ENCODE measurements at regions not wholly inside any gene's neighbourhood (a gene's known extent, or its start where the extent isn't known, plus 50 kb on each side); places are given as distances from the start of the nearest gene placed in this dataset.

DNA sequence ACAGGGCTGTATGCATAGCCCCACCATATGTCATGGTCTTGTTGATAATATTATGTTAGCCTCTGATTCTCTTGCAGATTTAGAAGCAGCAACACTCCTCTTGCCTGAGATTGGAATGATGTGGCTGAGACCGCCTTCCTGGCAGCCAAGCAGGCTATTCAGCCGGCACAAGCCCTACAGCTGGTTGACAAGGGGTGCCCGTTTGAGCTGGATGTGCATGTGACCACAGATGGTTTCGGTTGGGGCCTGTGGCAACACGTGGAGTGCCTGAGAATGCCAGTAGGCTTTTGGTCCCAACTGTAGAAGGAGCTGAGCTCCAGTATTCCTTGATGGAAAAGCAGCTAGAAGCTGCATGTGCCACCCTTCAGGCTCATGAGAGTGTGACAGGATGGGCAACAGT is 303.6 kb upstream of the POU3F2 start:
- ChIA-PET POLR2A (no interaction called here), CTCF (no interaction called here), RAD21 (ENCODE audit: low non-redundant PET in 1 of 2, low total read pairs in 2 of 2, uncharacterized antibody in 2 of 2, unreplicated experiment in 2 of 2) (no interaction called here)
- H3K4me1 ChIP-seq (ENCODE audit: control insufficient read depth in 1 of 2, insufficient read depth in 2 of 2, low read length in 2 of 2) = no peaks in the 10 kb centered on the region
- intact Hi-C loops (cut with micrococcal nuclease) = no loop called here
- H3K27me3 ChIP-seq (ENCODE audit: insufficient read depth, low read length) = 0 out of 2 replicates have a peak, but pooled peaks cover 2% of the 10 kb centered on the region
- no TSS peak for BruUV-seq (replicated peaks)
- no peaks in the 10 kb centered on the region for H3K36me3 ChIP-seq (ENCODE audit: control insufficient read depth in 1 of 2, insufficient read depth in 2 of 2, low read length in 2 of 2)
- H3K4me2 ChIP-seq (ENCODE audit: low read length) = no peak overlapping the region
- ATAC-seq (no peak), DNase-seq (ENCODE audit: low read depth, low spot score) (no peak)
- no peaks in the 10 kb centered on the region for H3K9me3 ChIP-seq (ENCODE audit: control insufficient read depth in 1 of 2, insufficient read depth in 1 of 2, low read depth in 1 of 2, low read length in 2 of 2)
- TF ChIP-seq CBX3 (IDR thresholded peaks at IDR 0.05; ENCODE audit: low read depth) = no peak
- TF ChIP-seq POLR2A (IDR thresholded peaks at IDR 0.05; ENCODE audit: borderline replicate concordance, extremely low read depth, insufficient read depth, insufficient read length) = no peak
- TF ChIP-seq RAD21 (IDR thresholded peaks at IDR 0.05; ENCODE audit: low read depth) = no peak
- no peak overlapping the region for H2AFZ ChIP-seq (ENCODE audit: low read depth, low read length, poor library complexity, severe bottlenecking)
- no peaks in the 10 kb centered on the region for H3K79me2 ChIP-seq (ENCODE audit: insufficient read depth, low read length)
- H4K20me1 ChIP-seq (ENCODE audit: insufficient read depth) = no peaks in the 10 kb centered on the region
- H3K27ac ChIP-seq (ENCODE audit: low read depth, low read length) = no peak overlapping the region
- H3K4me3 ChIP-seq (replicated peaks in 1 of 2; ENCODE audit: low read depth in 1 of 2, low read length in 2 of 2) = no peak overlapping the region
- H3K9me2 ChIP-seq (ENCODE audit: insufficient read depth) = no peaks in the 10 kb centered on the region
- H3K9ac ChIP-seq (ENCODE audit: low read length) = no peak overlapping the region

DNA sequence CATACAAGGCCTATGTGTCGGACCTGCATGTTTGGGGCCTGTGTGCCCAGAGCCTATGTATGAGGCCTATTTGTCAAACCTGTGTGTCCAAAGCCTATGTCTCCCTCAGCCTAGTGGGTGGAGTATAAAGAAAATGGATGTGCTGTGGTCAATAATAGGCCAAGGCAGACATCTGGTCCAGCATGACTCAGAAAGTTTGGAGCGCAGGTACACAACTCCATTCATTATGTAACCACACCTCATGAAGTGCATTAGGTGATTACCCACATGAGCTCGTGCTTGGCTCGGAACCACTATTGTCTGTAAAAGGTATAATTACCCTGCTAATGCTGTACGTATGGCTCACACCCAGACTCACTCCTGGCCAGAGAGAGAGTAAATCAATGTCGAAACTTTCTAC is 302.4 kb upstream of the POU3F2 start:
- no TSS peak for BruUV-seq (replicated peaks)
- intact Hi-C loops (cut with micrococcal nuclease) = no loop called here
- CTCF ChIA-PET = no interaction called here

More for the DNA sequence above, 302.4 kb upstream of the POU3F2 start:
- no peak overlapping the region for H3K9ac ChIP-seq (ENCODE audit: low read length)
- ATAC-seq (no peak), DNase-seq (ENCODE audit: low read depth, low spot score) (no peak)
- H3K9me2 ChIP-seq (ENCODE audit: insufficient read depth) = no peaks in the 10 kb centered on the region
- H3K27me3 ChIP-seq (ENCODE audit: insufficient read depth, low read length) = 0 out of 2 replicates have a peak, but pooled peaks cover 2% of the 10 kb centered on the region
- RAD21 ChIA-PET (ENCODE audit: low non-redundant PET in 1 of 2, low total read pairs in 2 of 2, uncharacterized antibody in 2 of 2, unreplicated experiment in 2 of 2) = no interaction called here
- POLR2A ChIA-PET = no interaction called here
- H3K4me1 ChIP-seq (ENCODE audit: control insufficient read depth in 1 of 2, insufficient read depth in 2 of 2, low read length in 2 of 2) = no peaks in the 10 kb centered on the region
- no peak for TF ChIP-seq EZH2phosphoT487 (IDR thresholded peaks at IDR 0.05; ENCODE audit: borderline replicate concordance)
- no peak for TF ChIP-seq RAD21 (IDR thresholded peaks at IDR 0.05; ENCODE audit: low read depth)
- no peak for TF ChIP-seq EZH2 (IDR thresholded peaks at IDR 0.05)
- no peak for TF ChIP-seq TCF7L2 (IDR thresholded peaks at IDR 0.05; ENCODE audit: borderline replicate concordance, extremely low read depth, insufficient read depth, insufficient read length)
- no peak for TF ChIP-seq FOSL1 (IDR thresholded peaks at IDR 0.05; ENCODE audit: low read depth)
- no peak for TF ChIP-seq POLR2A (IDR thresholded peaks at IDR 0.05; ENCODE audit: borderline replicate concordance, extremely low read depth, insufficient read depth, insufficient read length)
- TF ChIP-seq SRF (IDR thresholded peaks at IDR 0.05; ENCODE audit: low read depth) = no peak
- TF ChIP-seq SP1 (IDR thresholded peaks at IDR 0.05; ENCODE audit: low read depth) = no peak
- TF ChIP-seq, protein P1, sequence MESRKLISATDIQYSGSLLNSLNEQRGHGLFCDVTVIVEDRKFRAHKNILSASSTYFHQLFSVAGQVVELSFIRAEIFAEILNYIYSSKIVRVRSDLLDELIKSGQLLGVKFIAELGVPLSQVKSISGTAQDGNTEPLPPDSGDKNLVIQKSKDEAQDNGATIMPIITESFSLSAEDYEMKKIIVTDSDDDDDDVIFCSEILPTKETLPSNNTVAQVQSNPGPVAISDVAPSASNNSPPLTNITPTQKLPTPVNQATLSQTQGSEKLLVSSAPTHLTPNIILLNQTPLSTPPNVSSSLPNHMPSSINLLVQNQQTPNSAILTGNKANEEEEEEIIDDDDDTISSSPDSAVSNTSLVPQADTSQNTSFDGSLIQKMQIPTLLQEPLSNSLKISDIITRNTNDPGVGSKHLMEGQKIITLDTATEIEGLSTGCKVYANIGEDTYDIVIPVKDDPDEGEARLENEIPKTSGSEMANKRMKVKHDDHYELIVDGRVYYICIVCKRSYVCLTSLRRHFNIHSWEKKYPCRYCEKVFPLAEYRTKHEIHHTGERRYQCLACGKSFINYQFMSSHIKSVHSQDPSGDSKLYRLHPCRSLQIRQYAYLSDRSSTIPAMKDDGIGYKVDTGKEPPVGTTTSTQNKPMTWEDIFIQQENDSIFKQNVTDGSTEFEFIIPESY (IDR thresholded peaks at IDR 0.05; ENCODE audit: extremely low read depth, insufficient replicate concordance, low read length) = no peak
- TF ChIP-seq, protein P2, sequence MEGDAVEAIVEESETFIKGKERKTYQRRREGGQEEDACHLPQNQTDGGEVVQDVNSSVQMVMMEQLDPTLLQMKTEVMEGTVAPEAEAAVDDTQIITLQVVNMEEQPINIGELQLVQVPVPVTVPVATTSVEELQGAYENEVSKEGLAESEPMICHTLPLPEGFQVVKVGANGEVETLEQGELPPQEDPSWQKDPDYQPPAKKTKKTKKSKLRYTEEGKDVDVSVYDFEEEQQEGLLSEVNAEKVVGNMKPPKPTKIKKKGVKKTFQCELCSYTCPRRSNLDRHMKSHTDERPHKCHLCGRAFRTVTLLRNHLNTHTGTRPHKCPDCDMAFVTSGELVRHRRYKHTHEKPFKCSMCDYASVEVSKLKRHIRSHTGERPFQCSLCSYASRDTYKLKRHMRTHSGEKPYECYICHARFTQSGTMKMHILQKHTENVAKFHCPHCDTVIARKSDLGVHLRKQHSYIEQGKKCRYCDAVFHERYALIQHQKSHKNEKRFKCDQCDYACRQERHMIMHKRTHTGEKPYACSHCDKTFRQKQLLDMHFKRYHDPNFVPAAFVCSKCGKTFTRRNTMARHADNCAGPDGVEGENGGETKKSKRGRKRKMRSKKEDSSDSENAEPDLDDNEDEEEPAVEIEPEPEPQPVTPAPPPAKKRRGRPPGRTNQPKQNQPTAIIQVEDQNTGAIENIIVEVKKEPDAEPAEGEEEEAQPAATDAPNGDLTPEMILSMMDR (IDR thresholded peaks at IDR 0.05 in 2 of 3, conservative IDR thresholded peaks at IDR 0.05 in 1 of 3; ENCODE audit: borderline replicate concordance in 1 of 3, insufficient read depth in 1 of 3, low read depth in 2 of 3, low read length in 2 of 3) = no peak
- TF ChIP-seq CEBPB (IDR thresholded peaks at IDR 0.05; ENCODE audit: low read depth) = no peak
- no peak for TF ChIP-seq YY1 (IDR thresholded peaks at IDR 0.05; ENCODE audit: extremely low read depth, insufficient replicate concordance, low read depth, low read length)
- H4K20me1 ChIP-seq (ENCODE audit: insufficient read depth) = no peaks in the 10 kb centered on the region
- H3K4me3 ChIP-seq (replicated peaks in 1 of 2; ENCODE audit: low read depth in 1 of 2, low read length in 2 of 2) = no peak overlapping the region
- no peaks in the 10 kb centered on the region for H3K9me3 ChIP-seq (ENCODE audit: control insufficient read depth in 1 of 2, insufficient read depth in 1 of 2, low read depth in 1 of 2, low read length in 2 of 2)
- no peak overlapping the region for H3K27ac ChIP-seq (ENCODE audit: low read depth, low read length)
- H3K4me2 ChIP-seq (ENCODE audit: low read length) = no peak overlapping the region
- no peaks in the 10 kb centered on the region for H3K36me3 ChIP-seq (ENCODE audit: control insufficient read depth in 1 of 2, insufficient read depth in 2 of 2, low read length in 2 of 2)
- H3K79me2 ChIP-seq (ENCODE audit: insufficient read depth, low read length) = no peaks in the 10 kb centered on the region
- no peak overlapping the region for H2AFZ ChIP-seq (ENCODE audit: low read depth, low read length, poor library complexity, severe bottlenecking)

Measured in HCT116 (cell line).